Lower leg skin (tissue), 3 donors: ENCODE measurements at regions not wholly inside any gene's neighbourhood (a gene's known extent, or its start where the extent isn't known, plus 50 kb on each side); places are given as distances from the start of the nearest gene placed in this dataset.
"Not testable (repeated sequence)": the region's sequence is repeated elsewhere in the genome, so short reads cannot be mapped to it uniquely, and the experiment has no call there.

Experiments used
- POLR2A ChIP-seq, 2 donors: fragments of 450-650 bp; IDR thresholded peaks; one replicate each; pipeline ENCODE4 v1.6.1; 2016 to 2017; ENCODE audit warnings: antibody characterized with exemption in 2 of 2, mild to moderate bottlenecking in 1 of 2, moderate library complexity in 1 of 2
- TF ChIP-seq, protein P1 (sequence below), 3 donors: fragments of 450-650 bp; IDR thresholded peaks; one replicate each; pipeline ENCODE4 v1.5.1; 2016; ENCODE audit warnings: antibody characterized with exemption in 3 of 3, mild to moderate bottlenecking in 3 of 3, moderate library complexity in 2 of 3

DNA sequence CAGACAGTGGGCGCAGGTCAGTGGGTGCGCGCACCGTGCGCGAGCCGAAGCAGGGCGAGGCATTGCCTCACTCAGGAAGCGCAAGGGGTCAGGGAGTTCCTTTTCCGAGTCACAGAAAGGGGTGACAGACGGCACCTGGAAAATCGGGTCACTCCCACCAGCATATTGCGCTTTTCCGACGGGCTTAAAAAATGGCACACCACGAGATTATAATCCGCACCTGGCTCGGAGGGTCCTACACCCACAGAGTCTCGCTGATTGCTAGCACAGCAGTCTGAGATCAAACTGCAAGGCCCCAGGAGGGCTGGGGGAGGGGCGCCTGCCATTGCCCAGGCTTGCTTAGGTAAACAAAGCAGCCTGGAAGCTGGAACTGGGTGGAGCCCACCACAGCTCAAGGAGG, 372.2 kb downstream of the NKX6-1 start:
- not testable (repeated sequence) for TF ChIP-seq POLR2A (IDR thresholded peaks at IDR 0.05)
- TF ChIP-seq, protein P1, sequence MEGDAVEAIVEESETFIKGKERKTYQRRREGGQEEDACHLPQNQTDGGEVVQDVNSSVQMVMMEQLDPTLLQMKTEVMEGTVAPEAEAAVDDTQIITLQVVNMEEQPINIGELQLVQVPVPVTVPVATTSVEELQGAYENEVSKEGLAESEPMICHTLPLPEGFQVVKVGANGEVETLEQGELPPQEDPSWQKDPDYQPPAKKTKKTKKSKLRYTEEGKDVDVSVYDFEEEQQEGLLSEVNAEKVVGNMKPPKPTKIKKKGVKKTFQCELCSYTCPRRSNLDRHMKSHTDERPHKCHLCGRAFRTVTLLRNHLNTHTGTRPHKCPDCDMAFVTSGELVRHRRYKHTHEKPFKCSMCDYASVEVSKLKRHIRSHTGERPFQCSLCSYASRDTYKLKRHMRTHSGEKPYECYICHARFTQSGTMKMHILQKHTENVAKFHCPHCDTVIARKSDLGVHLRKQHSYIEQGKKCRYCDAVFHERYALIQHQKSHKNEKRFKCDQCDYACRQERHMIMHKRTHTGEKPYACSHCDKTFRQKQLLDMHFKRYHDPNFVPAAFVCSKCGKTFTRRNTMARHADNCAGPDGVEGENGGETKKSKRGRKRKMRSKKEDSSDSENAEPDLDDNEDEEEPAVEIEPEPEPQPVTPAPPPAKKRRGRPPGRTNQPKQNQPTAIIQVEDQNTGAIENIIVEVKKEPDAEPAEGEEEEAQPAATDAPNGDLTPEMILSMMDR (IDR thresholded peaks at IDR 0.05): not testable (repeated sequence)
